ENCODE measurements at regions not wholly inside any gene's neighbourhood (a gene's known extent, or its start where the extent isn't known, plus 50 kb on each side); places are given as distances from the start of the nearest gene placed in this dataset.
A peak's percentile ranks its signal among the peaks of the same experiment; 100 is the strongest.

DNA sequence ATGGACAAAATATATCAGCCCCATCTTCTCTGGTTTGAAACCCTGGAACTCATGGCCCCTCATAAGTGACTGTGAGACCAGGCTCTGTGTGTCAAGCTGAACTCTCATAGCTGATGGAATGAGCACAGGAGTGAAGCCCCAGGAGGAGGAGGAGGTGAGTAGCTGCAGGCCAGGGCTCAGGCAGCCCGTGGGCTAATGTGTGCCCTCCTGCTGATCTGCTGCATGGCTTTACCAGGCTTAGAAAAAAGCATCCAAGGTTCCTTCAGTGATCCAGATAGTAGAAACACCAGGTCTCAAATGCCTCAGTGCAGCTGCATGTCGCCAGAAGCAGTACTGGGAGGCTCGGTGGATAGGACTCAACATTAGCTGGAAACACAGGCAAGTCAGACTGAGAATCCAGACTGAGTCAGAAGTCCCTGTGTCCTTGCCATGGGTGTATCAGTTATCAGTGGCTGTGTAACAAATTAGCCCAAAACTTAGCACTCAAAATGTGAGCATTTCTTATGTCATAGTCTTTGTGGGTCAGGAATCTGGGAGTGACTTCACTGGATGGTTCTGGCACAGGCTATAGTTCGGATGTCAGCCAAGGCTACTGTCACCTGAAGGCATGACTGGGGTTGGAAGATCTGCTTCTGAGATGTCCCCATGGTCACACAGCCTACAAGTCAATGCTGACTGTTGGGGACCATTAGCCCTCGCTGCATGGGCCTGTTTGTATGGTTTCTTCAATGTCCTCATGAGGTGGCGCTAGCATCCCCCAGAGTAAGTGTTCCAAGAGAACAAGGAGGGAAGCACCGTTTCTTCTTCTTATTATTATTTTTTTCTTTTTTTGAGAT is 255.4 kb upstream of the IRF2BP2 start:
- TF ChIP-seq, protein P1, sequence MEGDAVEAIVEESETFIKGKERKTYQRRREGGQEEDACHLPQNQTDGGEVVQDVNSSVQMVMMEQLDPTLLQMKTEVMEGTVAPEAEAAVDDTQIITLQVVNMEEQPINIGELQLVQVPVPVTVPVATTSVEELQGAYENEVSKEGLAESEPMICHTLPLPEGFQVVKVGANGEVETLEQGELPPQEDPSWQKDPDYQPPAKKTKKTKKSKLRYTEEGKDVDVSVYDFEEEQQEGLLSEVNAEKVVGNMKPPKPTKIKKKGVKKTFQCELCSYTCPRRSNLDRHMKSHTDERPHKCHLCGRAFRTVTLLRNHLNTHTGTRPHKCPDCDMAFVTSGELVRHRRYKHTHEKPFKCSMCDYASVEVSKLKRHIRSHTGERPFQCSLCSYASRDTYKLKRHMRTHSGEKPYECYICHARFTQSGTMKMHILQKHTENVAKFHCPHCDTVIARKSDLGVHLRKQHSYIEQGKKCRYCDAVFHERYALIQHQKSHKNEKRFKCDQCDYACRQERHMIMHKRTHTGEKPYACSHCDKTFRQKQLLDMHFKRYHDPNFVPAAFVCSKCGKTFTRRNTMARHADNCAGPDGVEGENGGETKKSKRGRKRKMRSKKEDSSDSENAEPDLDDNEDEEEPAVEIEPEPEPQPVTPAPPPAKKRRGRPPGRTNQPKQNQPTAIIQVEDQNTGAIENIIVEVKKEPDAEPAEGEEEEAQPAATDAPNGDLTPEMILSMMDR (conservative IDR thresholded peaks at IDR 0.05; ENCODE audit: low read depth, low read length), result no peak
- H3K4me3 ChIP-seq (ENCODE audit: low read length), result no peak overlapping the region
- no peak for DNase-seq (ENCODE audit: low read depth)

DNA sequence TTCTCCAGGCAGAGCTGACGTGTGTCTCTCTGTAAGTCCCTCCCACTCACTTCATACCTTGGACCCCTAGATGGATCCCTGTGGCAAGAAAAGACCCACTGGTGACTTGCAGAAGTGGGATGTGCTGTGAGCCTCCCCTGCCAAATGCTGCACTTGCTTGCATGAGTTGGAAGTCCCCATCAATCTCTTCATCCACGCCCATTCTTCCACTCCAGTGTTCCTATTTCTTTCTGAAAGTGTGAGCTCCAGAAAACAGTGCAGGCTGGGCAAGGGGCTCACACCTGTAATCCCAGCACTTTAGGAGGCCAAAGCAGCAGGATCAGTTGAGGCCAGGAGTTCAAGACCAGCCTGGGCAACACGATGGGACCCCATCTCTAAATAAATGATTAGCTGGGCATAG is 254.1 kb upstream of the IRF2BP2 start:
- no peak overlapping the region for H3K4me3 ChIP-seq (ENCODE audit: low read length)
- no peak for DNase-seq (ENCODE audit: low read depth)
- TF ChIP-seq, protein P1 (conservative IDR thresholded peaks at IDR 0.05; ENCODE audit: low read depth, low read length), result no peak

DNA sequence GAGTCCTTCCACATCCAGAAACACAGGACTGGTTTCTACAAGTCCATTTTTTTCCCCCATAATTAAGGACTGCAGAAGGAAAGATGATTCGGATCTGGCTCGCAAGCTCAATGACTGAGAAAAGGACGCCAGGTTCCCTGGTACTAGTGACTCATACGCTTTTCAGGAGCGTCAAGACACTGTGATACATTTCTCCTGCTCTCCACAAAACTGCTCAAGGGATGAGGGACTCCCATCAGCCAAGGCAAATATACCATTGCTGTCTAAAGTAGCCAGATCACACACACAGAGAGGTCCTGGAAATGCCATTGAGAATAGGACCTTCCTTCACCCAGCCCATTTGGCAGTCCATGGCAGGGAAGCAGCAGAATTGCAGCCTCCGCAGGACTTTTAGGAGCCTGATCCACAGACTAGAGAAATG is 253.6 kb upstream of the IRF2BP2 start:
- DNase-seq (ENCODE audit: low read depth), result no peak
- no peak overlapping the region for H3K4me3 ChIP-seq (ENCODE audit: low read length)
- TF ChIP-seq, protein P1 (conservative IDR thresholded peaks at IDR 0.05; ENCODE audit: low read depth, low read length), result no peak

DNA sequence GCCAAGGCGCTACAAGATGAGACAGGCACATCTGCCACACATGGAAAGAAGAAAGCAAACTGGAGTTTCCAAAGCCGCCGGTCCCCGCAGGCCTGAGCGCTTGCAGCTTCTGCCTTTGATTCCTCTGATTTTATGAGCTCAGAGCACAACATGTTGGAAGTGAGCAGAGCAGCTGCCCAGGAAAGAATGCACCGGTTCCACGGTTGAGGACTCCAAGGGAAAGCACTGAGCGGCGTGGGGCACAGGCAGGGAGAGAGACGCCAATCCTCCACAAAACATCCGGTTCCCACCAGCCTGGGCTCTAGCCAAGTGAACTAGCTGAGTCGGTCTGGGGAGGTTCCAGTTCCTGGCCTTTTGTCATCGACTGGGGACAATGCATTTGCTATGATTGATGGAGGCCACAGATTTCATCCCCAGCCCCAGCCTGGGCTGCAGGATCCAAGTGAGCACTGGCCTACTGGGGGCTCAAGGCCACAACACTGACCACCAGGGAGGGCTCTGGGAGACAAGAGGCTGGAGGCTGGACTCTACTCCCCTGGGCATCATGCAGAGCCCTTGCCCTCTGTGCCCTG is 253.1 kb upstream of the IRF2BP2 start:
- H3K4me3 ChIP-seq (ENCODE audit: low read length), result no peak overlapping the region

DNA sequence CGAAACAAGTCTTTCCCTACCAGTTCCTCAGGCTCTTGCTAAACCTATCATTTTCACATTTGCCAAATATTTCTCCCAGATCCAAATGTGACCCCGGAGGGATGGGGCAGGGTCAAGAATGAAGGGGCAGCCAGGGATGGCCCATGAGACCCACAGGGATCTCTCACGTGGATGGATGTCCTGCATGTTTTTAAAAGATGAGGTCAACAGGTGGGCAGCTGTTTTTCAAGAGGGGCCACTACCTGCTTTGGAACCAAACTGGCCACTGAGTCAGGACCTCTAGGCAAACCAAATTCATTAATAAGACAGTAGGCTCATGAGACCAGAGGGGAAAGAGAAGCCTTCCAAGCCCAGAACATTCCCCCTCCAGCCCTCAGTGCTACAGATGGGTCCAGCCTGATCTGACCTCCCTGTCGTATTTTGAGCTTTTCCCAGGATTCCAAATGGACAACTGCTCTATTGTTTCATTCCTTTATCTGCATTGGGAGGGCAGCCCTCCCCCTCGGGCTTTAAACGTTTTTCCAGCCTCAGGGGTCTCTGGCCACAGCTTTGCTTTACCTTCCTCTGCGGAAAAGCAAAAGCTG is 252.5 kb upstream of the IRF2BP2 start:
- TF ChIP-seq, protein P1 (conservative IDR thresholded peaks at IDR 0.05; ENCODE audit: low read depth, low read length), result no peak
- no peak for DNase-seq (ENCODE audit: low read depth)
- H3K4me3 ChIP-seq (ENCODE audit: low read length), result no peak overlapping the region

More for the DNA sequence above, 253.1 kb upstream of the IRF2BP2 start:
- peak; percentile 32 for DNase-seq (ENCODE audit: low read depth)
- TF ChIP-seq, protein P1 (conservative IDR thresholded peaks at IDR 0.05; ENCODE audit: low read depth, low read length), result no peak

DNA sequence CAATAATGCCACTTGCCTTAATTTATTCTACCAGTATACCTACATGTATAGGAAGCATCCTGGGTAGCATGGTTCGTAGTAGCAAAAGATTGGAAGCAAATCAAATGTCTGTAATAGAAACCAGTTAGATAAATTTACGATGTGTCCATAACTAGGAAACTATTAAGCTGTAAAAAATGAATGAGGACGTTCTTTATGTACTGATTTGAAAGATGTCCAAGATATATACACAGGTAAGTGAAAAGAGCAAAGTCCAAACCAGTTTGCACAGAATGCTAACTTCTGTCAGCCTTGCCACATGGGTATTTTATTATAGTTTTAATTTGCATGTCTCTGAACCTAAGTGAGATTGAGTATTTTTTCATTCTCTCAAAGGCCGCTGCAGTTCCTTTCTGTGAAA is 251.8 kb upstream of the IRF2BP2 start:
- H3K4me3 ChIP-seq (ENCODE audit: low read length), result no peak overlapping the region
- TF ChIP-seq, protein P1 (conservative IDR thresholded peaks at IDR 0.05; ENCODE audit: low read depth, low read length), result no peak
- DNase-seq (ENCODE audit: low read depth), result no peak

Data from retinal pigment epithelial cell (primary cell).